Adrenal gland (tissue), 5 donors: ENCODE measurements at regions not wholly inside any gene's neighbourhood (a gene's known extent, or its start where the extent isn't known, plus 50 kb on each side); places are given as distances from the start of the nearest gene placed in this dataset.

Experiments
- CTCF ChIP-seq, 6 experiments: fragments of 450-650 bp in 4 of 6; fragments of 200-600 bp in 2 of 6; sonication (generic) in 1 of 6; IDR thresholded peaks; 1 replicate in 5 of 6; 2 replicates in 1 of 6; pipeline versions ENCODE4 v1.5.1 to v1.8.0; 2016 to 2021; ENCODE audit warnings: antibody characterized with exemption in 6 of 6, mild to moderate bottlenecking in 2 of 6, moderate library complexity in 1 of 6
- POLR2A ChIP-seq, 2 donors: fragments of 450-650 bp; IDR thresholded peaks; one replicate each; pipeline ENCODE4 v1.6.1; 2017; ENCODE audit warnings: antibody characterized with exemption in 2 of 2, mild to moderate bottlenecking in 2 of 2, moderate library complexity in 1 of 2
- donor health status: DM: no; HTN: no; CAD: no.

- no peak for TF ChIP-seq POLR2A (IDR thresholded peaks at IDR 0.05)
- no peak for TF ChIP-seq CTCF (IDR thresholded peaks at IDR 0.05)
These were observed 118.3 kb downstream of the C16orf95 start for GRCh38 chr16:87198881-87199280.
